GM20000 (cell line): ENCODE measurements at regions not wholly inside any gene's neighbourhood (a gene's known extent, or its start where the extent isn't known, plus 50 kb on each side); places are given as distances from the start of the nearest gene placed in this dataset.

Experiments used
- DNase-seq: peaks from one replicate; pipeline ENCODE4 v3.0.0; 2012; ENCODE audit warnings: low spot score
- CTCF ChIP-seq: IDR thresholded peaks from 2 replicates; pipeline ENCODE4 v1.5.1; 2012; ENCODE audit warnings: mild to moderate bottlenecking, control low read depth; ENCODE audit errors: extremely low read depth, missing control alignments

- no peak for TF ChIP-seq CTCF
- DNase-seq: no peak
Measured at GRCh38 chr4:180909279-180909678, 1333.9 kb upstream of the TENM3 start.

GRCh38 chr4:180913750-180914149 is 1329.5 kb upstream of the TENM3 start:
- no peak for TF ChIP-seq CTCF
- DNase-seq: no peak

GRCh38 chr4:180923486-180923885 is 1319.7 kb upstream of the TENM3 start:
- no peak for TF ChIP-seq CTCF
- no peak for DNase-seq

GRCh38 chr4:180925805-180926204 is 1317.4 kb upstream of the TENM3 start:
- TF ChIP-seq CTCF: no peak
- no peak for DNase-seq

- no peak for DNase-seq
- TF ChIP-seq CTCF: no peak
Measured at GRCh38 chr4:180926277-180926676, 1316.9 kb upstream of the TENM3 start.

GRCh38 chr4:180932370-180933001 is 1310.7 kb upstream of the TENM3 start:
- TF ChIP-seq CTCF: no peak
- DNase-seq: no peak

GRCh38 chr4:180937083-180937482 is 1306.1 kb upstream of the TENM3 start:
- no peak for DNase-seq

More at GRCh38 chr4:180937083-180937482, 1306.1 kb upstream of the TENM3 start:
- no peak for TF ChIP-seq CTCF
